K562 (cell line): ENCODE measurements at regions not wholly inside any gene's neighbourhood (a gene's known extent, or its start where the extent isn't known, plus 50 kb on each side); places are given as distances from the start of the nearest gene placed in this dataset.

Experiments used
- ATAC-seq: fragments of 200-7000 bp; cut with Tn5 transposase; 3 replicates; pipeline ENCODE4 v1.9.1; 2020; ENCODE audit warnings: moderate library complexity
- BruUV-seq: library from RNA; stranded (reverse); fragments of 400-500 nt; replicated peaks from 2 replicates; lab custom pipeline; 2021; lab: Mats Ljungman, UMichigan
- CTCF ChIA-PET: fragments of 300-600 bp; formaldehyde crosslinking; extraction: SDS; loops from one replicate; lab custom pipeline; 2021; ENCODE audit warnings: low intra/inter-chr PET ratio; lab: Yijun Ruan, JAX
- POLR2A ChIA-PET: fragments of 300-600, 350-650 bp; sonication (Branson Sonifier 250); formaldehyde crosslinking; extraction: SDS; loops from one replicate; lab custom pipeline; 2021; ENCODE audit warnings: antibody characterized with exemption, inconsistent platforms; lab: Yijun Ruan, JAX
- DNase-seq, 4 experiments: peaks; one replicate each; pipeline versions ENCODE4 v3.0.0 to v3.0.0-alpha.2; 2011 to 2018; ENCODE audit warnings: low spot score in 3 of 4, mixed read lengths in 3 of 4; ENCODE audit errors: extremely low read depth in 1 of 4
- FAIRE-seq: peaks from 2 replicates; lab custom pipeline; 2011; peaks lifted over from hg19 to GRCh38; lab: Jason Lieb, UNC
- H2AFZ ChIP-seq: 2 replicates; pipeline ENCODE4 v1.6.0; 2011; ENCODE audit warnings: low read depth, low read length, control low read depth, inconsistent platforms
- H3K27ac ChIP-seq: fragments of 200-600 bp; 3 replicates; pipeline ENCODE4 v1.8.0; 2011; ENCODE audit warnings: low read depth, mild to moderate bottlenecking, control low read depth, inconsistent platforms, low read length, moderate library complexity, mixed read lengths; ENCODE audit errors: extremely low read depth
- H3K27me3 ChIP-seq, 2 experiments: fragments of 300-600 bp in 1 of 2; 2 replicates in 1 of 2; 3 replicates in 1 of 2; pipeline versions ENCODE4 v1.6.0 to v1.8.0; 2011; ENCODE audit warnings: inconsistent platforms in 2 of 2, low read length in 2 of 2, mild to moderate bottlenecking in 1 of 2, mixed read lengths in 1 of 2, moderate library complexity in 1 of 2; ENCODE audit not compliant: control insufficient read depth in 2 of 2, insufficient read depth in 2 of 2
- H3K36me3 ChIP-seq: fragments of 300-600 bp; 3 replicates; pipeline ENCODE4 v1.8.0; 2011; ENCODE audit warnings: mild to moderate bottlenecking, low read length, inconsistent platforms; ENCODE audit not compliant: control insufficient read depth, insufficient read depth
- H3K4me1 ChIP-seq, 2 experiments: fragments of 200-600 bp in 1 of 2; replicated peaks in 1 of 2; 2 replicates in 1 of 2; 3 replicates in 1 of 2; pipeline versions ENCODE4 v1.5.1 to v1.8.0; 2011; ENCODE audit warnings: inconsistent platforms in 2 of 2, low read length in 2 of 2, mild to moderate bottlenecking in 1 of 2, mixed read lengths in 1 of 2, moderate library complexity in 1 of 2; ENCODE audit not compliant: control insufficient read depth in 2 of 2, insufficient read depth in 2 of 2
- H3K4me2 ChIP-seq: 2 replicates; pipeline ENCODE4 v1.6.1; 2011; ENCODE audit warnings: low read length, control low read depth, inconsistent platforms, mixed read lengths; ENCODE audit not compliant: insufficient read depth
- H3K4me3 ChIP-seq: fragments of 200-600 bp; sonication (generic), shearing (Covaris generic); 2 replicates; pipeline ENCODE4 v1.5.1; 2016; ENCODE audit warnings: control low read depth, inconsistent platforms
- H3K79me2 ChIP-seq: fragments of 200-600 bp; 3 replicates; pipeline ENCODE4 v1.8.0; 2011; ENCODE audit warnings: low read length, inconsistent platforms; ENCODE audit not compliant: control insufficient read depth, insufficient read depth
- H3K9ac ChIP-seq, 2 experiments: 2 replicates each; pipeline versions ENCODE4 v1.6.0 to v1.6.1; 2011; ENCODE audit warnings: low read depth in 2 of 2, low read length in 2 of 2, control low read depth in 1 of 2, inconsistent platforms in 1 of 2, mild to moderate bottlenecking in 1 of 2, mixed read lengths in 1 of 2; ENCODE audit not compliant: insufficient read depth in 1 of 2
- H3K9me1 ChIP-seq: one replicate; pipeline ENCODE4 v1.6.0; 2011; ENCODE audit warnings: inconsistent platforms, mild to moderate bottlenecking, low read length, moderate library complexity; ENCODE audit not compliant: control insufficient read depth, insufficient read depth
- H3K9me3 ChIP-seq: replicated peaks from 2 replicates; pipeline ENCODE4 v1.5.1; 2011; ENCODE audit warnings: low read depth, low read length, inconsistent platforms; ENCODE audit not compliant: control insufficient read depth, insufficient read depth
- H4K20me1 ChIP-seq: replicated peaks from 2 replicates; pipeline ENCODE4 v1.6.1; 2011; ENCODE audit warnings: low read length, inconsistent platforms, mixed read lengths; ENCODE audit not compliant: control insufficient read depth, insufficient read depth
- ASH1L ChIP-seq: fragments of 450-650 bp; IDR thresholded peaks from 2 replicates; pipeline ENCODE4 v1.6.1; 2018; ENCODE audit warnings: borderline replicate concordance, mild to moderate bottlenecking, low read depth; ENCODE audit not compliant: partially characterized antibody
- MYBL2 ChIP-seq, 2 experiments: fragments of 450-650 bp in 1 of 2; sonication (generic) in 1 of 2; formaldehyde crosslinking in 1 of 2; IDR thresholded peaks; 2 replicates each; pipeline versions ENCODE4 v1.6.1 to v1.8.1; 2017 to 2022; ENCODE audit warnings: borderline replicate concordance in 1 of 2, inconsistent platforms in 1 of 2, low read depth in 1 of 2, mild to moderate bottlenecking in 1 of 2, missing genetic modification reagents in 1 of 2, moderate library complexity in 1 of 2
- RHOXF2B ChIP-seq: fragments of 250-450 bp; sonication (Bioruptor Pico); conservative IDR thresholded peaks from 2 replicates; pipeline ENCODE4 v1.5.1; 2021
- ZNF384 ChIP-seq: IDR thresholded peaks from 2 replicates; pipeline ENCODE4 v1.6.1; 2012; ENCODE audit warnings: low read depth, low read length, improper control_type of control experiment
- WGBS: fragments of 100-300 bp; shearing (Covaris generic); methylation state at CpG from one replicate; pipeline ENCODE4 v1.1.6; 2016; ENCODE audit warnings: low coverage, mixed read lengths; ENCODE audit not compliant: insufficient coverage; ENCODE audit errors: missing lambda C conversion rate; 5-methylcytosine and 5-hydroxymethylcytosine counted together
- in situ Hi-C: fragments of 300-500 bp; cut with MboI; formaldehyde crosslinking; loops from 4 replicates; pipeline ENCODE4 v1.15.0; 2018; ENCODE audit warnings: inconsistent platforms, mixed read lengths
- intact Hi-C: fragments of 100-400 bp; cut with micrococcal nuclease; formaldehyde crosslinking; loops from 2 replicates; pipeline ENCODE4 v1.14.2; 2022
- TF ChIP-seq, protein P1 (sequence below), 2 experiments: fragments of 450-650 bp; conservative IDR thresholded peaks; 2 replicates each; pipeline ENCODE4 v1.6.1; 2017; ENCODE audit warnings: mild to moderate bottlenecking in 2 of 2, moderate library complexity in 2 of 2

- TF ChIP-seq, protein P1, sequence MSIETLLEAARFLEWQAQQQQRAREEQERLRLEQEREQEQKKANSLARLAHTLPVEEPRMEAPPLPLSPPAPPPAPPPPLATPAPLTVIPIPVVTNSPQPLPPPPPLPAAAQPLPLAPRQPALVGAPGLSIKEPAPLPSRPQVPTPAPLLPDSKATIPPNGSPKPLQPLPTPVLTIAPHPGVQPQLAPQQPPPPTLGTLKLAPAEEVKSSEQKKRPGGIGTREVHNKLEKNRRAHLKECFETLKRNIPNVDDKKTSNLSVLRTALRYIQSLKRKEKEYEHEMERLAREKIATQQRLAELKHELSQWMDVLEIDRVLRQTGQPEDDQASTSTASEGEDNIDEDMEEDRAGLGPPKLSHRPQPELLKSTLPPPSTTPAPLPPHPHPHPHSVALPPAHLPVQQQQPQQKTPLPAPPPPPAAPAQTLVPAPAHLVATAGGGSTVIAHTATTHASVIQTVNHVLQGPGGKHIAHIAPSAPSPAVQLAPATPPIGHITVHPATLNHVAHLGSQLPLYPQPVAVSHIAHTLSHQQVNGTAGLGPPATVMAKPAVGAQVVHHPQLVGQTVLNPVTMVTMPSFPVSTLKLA (conservative IDR thresholded peaks at IDR 0.05), result no peak
- TF ChIP-seq RHOXF2B, result no peak
These were observed 1140.2 kb downstream of the CDH11 start (continued) for GRCh38 chr16:63981639-63982038.

- H3K27ac ChIP-seq, result no peak overlapping the region
- H3K79me2 ChIP-seq, result no peaks in the 10 kb centered on the region
- H3K9ac ChIP-seq, result no peak overlapping the region
- no peaks in the 10 kb centered on the region for H3K36me3 ChIP-seq
- ATAC-seq (no peak), DNase-seq (no peak), FAIRE-seq (no peak)
- no peak overlapping the region for H3K4me2 ChIP-seq
- no peak overlapping the region for H2AFZ ChIP-seq
- TF ChIP-seq MYBL2 (IDR thresholded peaks at IDR 0.05; ENCODE audit: low read depth) (no peak), MYBL2 (CRISPR knock-in tag; IDR thresholded peaks at IDR 0.05; ENCODE audit: borderline replicate concordance) (no peak), ZNF384 (no peak), ASH1L (no peak)
- intact Hi-C loops, result no loop called here
- ChIA-PET CTCF (no interaction called here), POLR2A (no interaction called here)
- H3K4me1 ChIP-seq, result no peaks in the 10 kb centered on the region
- no peaks in the 10 kb centered on the region for H3K27me3 ChIP-seq
- in situ Hi-C loops, result no loop called here
- H3K4me3 ChIP-seq, result no peak overlapping the region
- H4K20me1 ChIP-seq, result no peaks in the 10 kb centered on the region
- no peaks in the 10 kb centered on the region for H3K9me1 ChIP-seq
- no peaks in the 10 kb centered on the region for H3K9me3 ChIP-seq
- WGBS, result 2% methylated on average over 3 of the region's 3 CpGs
- BruUV-seq, result no TSS peak
These were observed 1141.1 kb downstream of the CDH11 start for GRCh38 chr16:63980763-63981162.
